A549 (cell line): ENCODE measurements at regions not wholly inside any gene's neighbourhood (a gene's known extent, or its start where the extent isn't known, plus 50 kb on each side); places are given as distances from the start of the nearest gene placed in this dataset.

ENCODE experiments used
- CHD4 ChIP-seq: fragments of 200-600 bp; sonication (generic); IDR thresholded peaks from 2 replicates; pipeline ENCODE4 v1.6.1; 2016; ENCODE audit warnings: antibody characterized with exemption, mild to moderate bottlenecking, borderline replicate concordance
- CTCF ChIP-seq: fragments of >200 bp; sonication (Bioruptor Twin); formaldehyde crosslinking; IDR thresholded peaks from 3 replicates; pipeline ENCODE4 v1.5.1; 2016
- EHMT2 ChIP-seq: fragments of 200-600 bp; sonication (generic); IDR thresholded peaks from 2 replicates; pipeline ENCODE4 v1.6.1; 2016; ENCODE audit warnings: antibody characterized with exemption, low read depth, mild to moderate bottlenecking, moderate library complexity
- RARB ChIP-seq: fragments of 250-450 bp; sonication (Bioruptor Pico); IDR thresholded peaks from 2 replicates; pipeline ENCODE4 v1.8.0; 2021; ENCODE audit warnings: mild to moderate bottlenecking, moderate library complexity
- REST ChIP-seq: fragments of 200-600 bp; sonication (generic); IDR thresholded peaks from 2 replicates; pipeline ENCODE4 v1.6.1; 2016; ENCODE audit warnings: antibody characterized with exemption, mild to moderate bottlenecking, moderate library complexity

GRCh38 chr4:45284400-45285085, 558.2 kb upstream of the GNPDA2 start:
- TF ChIP-seq CTCF (no peak), REST (no peak), RARB (no peak), CHD4 (no peak), EHMT2 (no peak)
